NB4 (cell line): ENCODE measurements at regions not wholly inside any gene's neighbourhood (a gene's known extent, or its start where the extent isn't known, plus 50 kb on each side); places are given as distances from the start of the nearest gene placed in this dataset.

Experiments
- DNase-seq: peaks from one replicate; pipeline ENCODE4 v3.0.0; 2010; ENCODE audit warnings: low read depth
- H3K4me3 ChIP-seq: one replicate; pipeline ENCODE4 v1.5.1; 2011; ENCODE audit warnings: mild to moderate bottlenecking, low read depth, low read length, moderate library complexity
- CTCF ChIP-seq: IDR thresholded peaks from one replicate; pipeline ENCODE4 v1.5.1; 2012; ENCODE audit warnings: low read depth, low read length
- MAX ChIP-seq: IDR thresholded peaks from 2 replicates; pipeline ENCODE4 v1.6.1; 2011; ENCODE audit warnings: low read depth, low read length
- MYC ChIP-seq: IDR thresholded peaks from 2 replicates; pipeline ENCODE4 v1.6.1; 2011; ENCODE audit warnings: low read depth, low read length
- POLR2A ChIP-seq: IDR thresholded peaks from 2 replicates; pipeline ENCODE4 v1.6.1; 2011; ENCODE audit warnings: mild to moderate bottlenecking; ENCODE audit not compliant: insufficient read length; ENCODE audit errors: extremely low read depth

- no peak for DNase-seq
- no peak overlapping the region for H3K4me3 ChIP-seq
- no peak for TF ChIP-seq CTCF
- TF ChIP-seq POLR2A, result no peak
- TF ChIP-seq MYC, result no peak
- TF ChIP-seq MAX, result no peak
These were observed 263.2 kb upstream of the ATP2B1 start for GRCh38 chr12:89971880-89972279.

GRCh38 chr12:89970722-89971121, 262.1 kb upstream of the ATP2B1 start:
- TF ChIP-seq MAX (no peak), POLR2A (no peak), CTCF (no peak), MYC (no peak)
- H3K4me3 ChIP-seq, result no peak overlapping the region
- no peak for DNase-seq

GRCh38 chr12:89969093-89969492, 260.5 kb upstream of the ATP2B1 start:
- TF ChIP-seq POLR2A, result no peak
- TF ChIP-seq MAX, result no peak
- TF ChIP-seq CTCF, result no peak
- TF ChIP-seq MYC, result no peak
- DNase-seq, result no peak
- no peak overlapping the region for H3K4me3 ChIP-seq

- H3K4me3 ChIP-seq, result no peak overlapping the region
- peak; percentile 49 for DNase-seq
- TF ChIP-seq POLR2A, result no peak
- TF ChIP-seq MAX, result no peak
- TF ChIP-seq MYC, result no peak
- TF ChIP-seq CTCF, result no peak
These were observed 259.6 kb upstream of the ATP2B1 start for GRCh38 chr12:89968151-89968700.

GRCh38 chr12:89966495-89967240, 258.0 kb upstream of the ATP2B1 start:
- DNase-seq, result no peak
- H3K4me3 ChIP-seq, result no peak overlapping the region
- TF ChIP-seq MYC (no peak), POLR2A (no peak), MAX (no peak), CTCF (no peak)

GRCh38 chr12:89965993-89966392, 257.4 kb upstream of the ATP2B1 start:
- no peak for DNase-seq
- H3K4me3 ChIP-seq, result no peak overlapping the region
- TF ChIP-seq MAX (no peak), POLR2A (no peak), MYC (no peak), CTCF (no peak)
